ENCODE measurements at regions not wholly inside any gene's neighbourhood (a gene's known extent, or its start where the extent isn't known, plus 50 kb on each side); places are given as distances from the start of the nearest gene placed in this dataset.

DNA sequence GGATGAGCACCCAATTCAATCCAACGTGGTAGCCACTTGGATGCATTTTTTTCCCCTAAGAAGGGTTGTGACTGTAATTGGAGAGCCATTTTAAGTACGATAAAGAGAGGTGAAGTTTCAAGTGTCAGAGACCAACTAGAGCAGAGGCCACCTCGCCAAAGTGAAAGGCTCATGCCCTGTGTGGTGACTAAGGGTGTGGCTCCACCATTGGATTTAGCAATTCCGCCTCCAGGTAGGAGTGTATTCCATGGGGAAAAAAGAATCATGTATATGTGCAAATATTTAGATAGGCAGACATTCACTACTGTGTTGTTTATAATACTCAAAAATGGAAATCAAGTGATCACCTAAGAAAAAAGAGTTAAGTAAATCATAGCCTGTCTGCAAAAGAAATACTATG lies 53.1 kb upstream of the S1PR3 start:
- TF ChIP-seq, protein P1, sequence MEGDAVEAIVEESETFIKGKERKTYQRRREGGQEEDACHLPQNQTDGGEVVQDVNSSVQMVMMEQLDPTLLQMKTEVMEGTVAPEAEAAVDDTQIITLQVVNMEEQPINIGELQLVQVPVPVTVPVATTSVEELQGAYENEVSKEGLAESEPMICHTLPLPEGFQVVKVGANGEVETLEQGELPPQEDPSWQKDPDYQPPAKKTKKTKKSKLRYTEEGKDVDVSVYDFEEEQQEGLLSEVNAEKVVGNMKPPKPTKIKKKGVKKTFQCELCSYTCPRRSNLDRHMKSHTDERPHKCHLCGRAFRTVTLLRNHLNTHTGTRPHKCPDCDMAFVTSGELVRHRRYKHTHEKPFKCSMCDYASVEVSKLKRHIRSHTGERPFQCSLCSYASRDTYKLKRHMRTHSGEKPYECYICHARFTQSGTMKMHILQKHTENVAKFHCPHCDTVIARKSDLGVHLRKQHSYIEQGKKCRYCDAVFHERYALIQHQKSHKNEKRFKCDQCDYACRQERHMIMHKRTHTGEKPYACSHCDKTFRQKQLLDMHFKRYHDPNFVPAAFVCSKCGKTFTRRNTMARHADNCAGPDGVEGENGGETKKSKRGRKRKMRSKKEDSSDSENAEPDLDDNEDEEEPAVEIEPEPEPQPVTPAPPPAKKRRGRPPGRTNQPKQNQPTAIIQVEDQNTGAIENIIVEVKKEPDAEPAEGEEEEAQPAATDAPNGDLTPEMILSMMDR (IDR thresholded peaks at IDR 0.05): no peak
- TF ChIP-seq ZFX (IDR thresholded peaks at IDR 0.05; ENCODE audit: borderline replicate concordance): no peak

Measured in 22Rv1 (cell line).